ENCODE measurements at regions not wholly inside any gene's neighbourhood (a gene's known extent, or its start where the extent isn't known, plus 50 kb on each side); places are given as distances from the start of the nearest gene placed in this dataset.

DNA sequence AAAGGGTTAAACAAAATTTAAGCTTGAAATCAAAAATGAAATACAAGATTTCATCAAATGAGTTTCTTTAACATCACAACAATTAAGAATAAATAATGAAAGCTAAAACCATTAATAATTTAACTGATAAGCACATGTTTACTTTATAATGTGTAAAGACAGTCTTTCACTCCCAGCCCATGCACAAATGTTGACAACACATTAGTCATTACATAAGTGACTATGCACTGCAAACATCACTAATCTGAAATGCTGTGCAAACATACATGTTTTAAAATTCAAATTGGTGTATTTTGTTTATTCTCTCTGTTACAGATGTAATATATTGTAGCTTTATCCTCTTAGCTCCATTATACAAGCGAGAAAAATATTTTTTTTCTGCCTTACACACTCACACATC lies 220.6 kb upstream of the CPXCR1 start:
- no peak for DNase-seq

DNA sequence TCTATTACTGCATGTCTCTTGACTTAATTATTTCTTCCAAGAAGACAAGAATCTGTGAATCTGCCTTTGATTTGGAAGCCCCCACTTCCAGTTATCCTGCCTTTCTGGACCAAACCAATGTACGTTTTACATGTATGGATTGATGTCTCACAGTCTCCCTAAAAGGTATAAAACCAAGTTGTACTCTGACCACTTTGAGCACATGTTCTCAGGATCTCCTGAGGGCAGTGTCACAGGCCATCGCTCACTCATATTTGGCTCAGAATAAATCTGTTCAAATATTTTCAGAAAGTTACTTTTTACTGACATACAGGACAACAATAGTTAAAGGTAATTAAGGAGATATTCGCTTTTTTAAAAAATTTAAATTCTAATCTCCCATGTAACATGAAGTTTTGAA lies 188.6 kb upstream of the CPXCR1 start:
- no peak for DNase-seq

DNA sequence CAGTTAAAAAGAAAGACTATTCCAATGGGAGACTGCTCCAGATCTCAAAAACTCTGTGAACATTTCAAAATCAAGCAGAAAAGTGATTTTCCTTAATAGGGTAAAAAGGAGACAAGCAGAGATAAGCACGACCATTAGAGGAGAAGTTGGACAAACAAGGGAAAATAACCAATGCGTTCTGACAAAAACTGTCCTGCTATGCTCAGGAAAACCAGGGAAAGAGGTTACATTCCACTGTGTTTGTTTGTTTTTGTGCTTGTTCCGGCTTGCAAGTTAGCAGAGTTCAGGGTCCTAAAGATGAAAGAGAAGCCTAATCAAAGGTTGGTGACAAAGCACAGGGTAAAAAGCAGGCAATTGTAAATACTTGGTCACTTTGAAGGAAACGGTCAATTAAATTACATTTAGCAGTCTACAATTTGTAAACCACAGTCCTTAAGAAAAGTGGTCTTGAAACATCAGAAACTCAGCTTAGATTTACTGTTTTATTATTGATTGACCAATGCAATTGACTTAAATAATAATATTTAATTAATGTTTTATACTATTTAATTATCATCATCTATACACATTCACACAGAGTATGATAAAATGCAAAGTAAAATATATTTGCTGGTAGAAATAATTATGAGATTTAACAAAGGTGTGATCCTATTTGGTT lies 186.2 kb upstream of the CPXCR1 start:
- DNase-seq = no peak

GRCh38 chrX:88584283-88584682 lies 162.7 kb upstream of the CPXCR1 start:
- DNase-seq = no peak

- DNase-seq = no peak
Observed at GRCh38 chrX:88586317-88586716, 160.7 kb upstream of the CPXCR1 start.

- DNase-seq = no peak
Observed at GRCh38 chrX:88603237-88603636, 143.8 kb upstream of the CPXCR1 start.

DNA sequence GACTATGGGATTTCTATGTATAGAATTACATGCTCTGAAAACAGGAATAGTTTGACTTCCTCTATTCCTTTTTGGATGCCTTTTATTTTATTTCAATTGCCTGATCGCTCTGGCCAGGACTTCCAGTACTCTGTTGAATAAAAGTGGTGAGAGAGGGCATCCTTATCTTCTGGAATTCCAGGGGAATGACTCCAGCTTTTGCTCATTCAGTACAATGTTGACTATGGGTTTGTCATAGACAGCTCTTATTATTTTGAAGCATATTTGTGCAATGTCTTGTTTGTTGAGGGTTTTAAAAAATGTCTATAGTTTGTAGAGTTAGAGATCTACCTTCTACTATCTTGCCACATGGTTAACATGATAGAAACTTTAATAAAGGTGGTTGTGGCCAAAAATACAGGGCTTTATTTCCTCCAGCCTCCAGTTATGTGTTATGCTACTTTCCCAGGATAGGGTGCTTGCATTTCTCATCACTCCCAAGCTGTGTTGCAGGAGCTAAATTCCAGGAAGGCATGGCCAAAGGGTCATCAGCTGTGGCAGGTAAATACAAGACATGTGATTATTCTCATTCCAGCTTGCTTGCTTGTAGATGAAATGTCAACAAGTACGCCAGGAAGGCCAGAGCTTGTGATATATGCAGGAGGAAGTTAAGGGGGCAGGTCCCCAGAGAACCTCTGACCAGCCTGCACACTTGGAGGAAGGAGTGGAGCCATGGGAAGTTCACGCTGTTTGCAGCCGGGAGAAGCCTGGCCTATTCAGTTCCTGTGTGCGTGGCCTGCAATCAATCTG lies 142.4 kb upstream of the CPXCR1 start:
- no peak for DNase-seq

- no peak for DNase-seq
Observed at GRCh38 chrX:88605222-88605583, 141.8 kb upstream of the CPXCR1 start.

DNA sequence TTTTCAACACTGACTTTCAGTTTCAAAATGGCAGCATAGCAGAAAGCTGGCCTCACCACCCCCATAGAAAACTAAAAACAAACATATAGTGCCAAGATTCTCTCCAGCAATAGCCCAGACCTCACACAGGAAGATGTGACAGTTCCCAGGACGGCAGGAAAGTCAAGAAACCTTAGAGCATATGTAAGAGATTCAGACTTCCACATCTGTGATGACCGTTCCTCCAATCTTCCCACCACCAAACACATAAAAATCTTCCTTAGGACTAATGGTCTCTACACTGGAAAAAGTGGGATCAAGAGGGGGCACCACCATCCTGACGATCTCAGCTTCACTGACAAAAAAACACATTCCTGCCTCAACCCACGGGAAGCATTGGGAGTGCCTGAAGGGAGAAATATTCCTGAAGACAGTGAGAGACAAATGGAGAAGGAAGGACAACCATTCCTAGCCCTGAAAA lies 134.1 kb upstream of the CPXCR1 start:
- no peak for DNase-seq

GRCh38 chrX:88613338-88613737 lies 133.7 kb upstream of the CPXCR1 start:
- peak; percentile 0 for DNase-seq

GRCh38 chrX:88621278-88621677 lies 125.7 kb upstream of the CPXCR1 start:
- DNase-seq = no peak

DNA sequence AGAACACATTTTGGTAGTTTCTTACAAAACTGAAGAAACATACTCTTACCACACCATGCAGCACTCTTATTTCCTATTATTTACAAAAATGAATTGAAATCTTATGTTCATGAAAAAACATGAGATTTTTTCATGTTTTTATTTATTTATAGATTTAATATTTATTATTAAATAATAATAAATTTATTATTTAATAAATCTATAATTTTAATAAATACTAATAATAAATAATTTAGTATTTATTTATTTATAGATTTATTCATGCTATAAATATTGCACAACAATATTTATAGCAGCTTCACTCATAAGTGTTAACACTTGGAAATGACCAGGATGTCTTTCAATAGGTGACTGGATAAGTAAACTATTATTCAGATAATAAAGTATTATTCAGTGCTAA lies 91.6 kb upstream of the CPXCR1 start:
- DNase-seq = no peak

DNA sequence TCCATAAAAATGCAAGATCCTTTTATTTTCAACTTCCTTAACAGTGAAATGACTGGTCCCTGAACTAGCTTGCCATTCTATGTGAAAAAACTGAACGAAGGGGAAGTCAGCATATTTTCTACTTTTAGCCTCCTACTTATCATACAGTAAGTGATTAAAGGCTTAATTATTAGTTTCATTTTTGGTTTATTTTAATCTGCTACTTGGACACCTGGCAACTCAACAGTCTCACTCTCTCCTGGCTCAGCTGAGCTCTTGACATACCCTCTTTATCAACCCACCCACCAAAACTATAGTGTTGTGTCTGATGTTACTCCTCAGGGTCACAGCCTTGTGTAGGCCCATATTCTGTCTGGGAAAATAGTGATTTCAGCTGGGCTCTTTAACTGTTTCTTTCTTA lies 86.2 kb upstream of the CPXCR1 start:
- no peak for DNase-seq

DNA sequence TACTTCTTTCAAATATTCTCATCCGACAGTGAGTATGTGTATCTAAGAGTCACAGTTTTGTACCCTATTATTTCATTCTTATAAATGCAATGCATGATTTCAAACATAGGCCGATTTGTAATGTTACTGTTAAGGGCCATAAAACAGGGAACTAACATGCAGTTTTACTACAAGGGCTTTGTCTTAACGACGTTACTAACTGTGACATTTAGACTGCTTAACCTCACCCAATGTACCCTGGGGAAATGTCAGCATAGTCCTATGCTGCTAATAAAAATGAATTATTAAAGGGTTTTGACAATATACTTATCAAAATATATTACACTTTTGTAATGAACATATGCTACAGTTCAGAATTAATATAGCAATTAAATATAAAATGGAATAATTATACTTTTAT lies 74.8 kb upstream of the CPXCR1 start:
- no peak for DNase-seq
